Stimulated activated naive B cell treated with anti-CD40 and anti-IgM and Interleukin-4, amounts not matched to agents 10 μg/mL and 1 μg/mL and 100 μg/mL, for 72 hours (primary cell): ENCODE measurements at regions not wholly inside any gene's neighbourhood (a gene's known extent, or its start where the extent isn't known, plus 50 kb on each side); places are given as distances from the start of the nearest gene placed in this dataset.
A peak's percentile ranks its signal among the peaks of the same experiment; 100 is the strongest.

Source experiments
- ATAC-seq, 2 donors: fragments of 150-1000 bp; cut with Tn5 transposase; replicated peaks; 2 replicates each; pipeline ENCODE4 v1.10.0; 2021; ENCODE audit warnings: moderate library complexity in 1 of 2
- DNase-seq: peaks from one replicate; pipeline ENCODE4 v3.0.0; 2021
- H3K27ac Mint-ChIP-seq: one replicate; pipeline ENCODE4 v1.8.0; 2022; ENCODE audit warnings: mild to moderate bottlenecking, mixed read lengths
- H3K27me3 Mint-ChIP-seq, 2 donors: one replicate each; pipeline ENCODE4 v1.8.0; 2022; ENCODE audit warnings: mixed read lengths in 2 of 2
- H3K36me3 Mint-ChIP-seq, 2 donors: one replicate each; pipeline ENCODE4 v1.8.0; 2022; ENCODE audit warnings: mixed read lengths in 2 of 2, mild to moderate bottlenecking in 1 of 2
- H3K4me1 Mint-ChIP-seq, 2 donors: one replicate each; pipeline ENCODE4 v1.8.0; 2022; ENCODE audit warnings: mixed read lengths in 2 of 2, mild to moderate bottlenecking in 1 of 2
- H3K4me3 Mint-ChIP-seq, 2 donors: one replicate each; pipeline ENCODE4 v1.8.0; 2022; ENCODE audit warnings: mild to moderate bottlenecking in 2 of 2, mixed read lengths in 2 of 2, moderate library complexity in 1 of 2
- H3K9me3 Mint-ChIP-seq, 2 donors: one replicate each; pipeline ENCODE4 v1.8.0; 2022; ENCODE audit warnings: mixed read lengths in 2 of 2, mild to moderate bottlenecking in 1 of 2

DNA sequence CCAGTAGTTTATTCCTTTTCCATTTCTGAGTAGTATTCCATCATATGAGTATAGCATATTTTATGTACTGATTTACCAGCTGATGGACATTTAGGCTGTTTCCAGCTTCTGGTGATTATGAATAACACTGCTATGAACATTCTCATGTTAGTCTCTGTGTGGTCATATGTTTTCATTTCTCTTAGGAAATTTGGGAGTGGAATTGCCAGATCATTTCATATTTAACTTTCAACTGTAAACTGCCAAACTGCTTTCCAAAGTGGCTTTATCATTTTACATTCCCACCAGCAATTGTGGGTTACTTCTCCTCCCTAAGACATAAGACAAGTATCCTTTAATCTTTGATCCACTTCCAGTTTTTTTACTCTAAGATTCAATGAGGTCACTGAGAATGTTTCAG, 85.7 kb upstream of the RALGPS2 start:
- Mint-ChIP-seq H3K27ac (no peak overlapping the region), H3K4me1 (peaks cover 31 to 63% of the 10 kb centered on the region in 2 donors), H3K4me3 (no peak overlapping the region), H3K36me3 (no peaks in the 10 kb centered on the region), H3K9me3 (no peaks in the 10 kb centered on the region), H3K27me3 (no peaks in the 10 kb centered on the region)
- DNase-seq = no peak
- no peak for ATAC-seq

DNA sequence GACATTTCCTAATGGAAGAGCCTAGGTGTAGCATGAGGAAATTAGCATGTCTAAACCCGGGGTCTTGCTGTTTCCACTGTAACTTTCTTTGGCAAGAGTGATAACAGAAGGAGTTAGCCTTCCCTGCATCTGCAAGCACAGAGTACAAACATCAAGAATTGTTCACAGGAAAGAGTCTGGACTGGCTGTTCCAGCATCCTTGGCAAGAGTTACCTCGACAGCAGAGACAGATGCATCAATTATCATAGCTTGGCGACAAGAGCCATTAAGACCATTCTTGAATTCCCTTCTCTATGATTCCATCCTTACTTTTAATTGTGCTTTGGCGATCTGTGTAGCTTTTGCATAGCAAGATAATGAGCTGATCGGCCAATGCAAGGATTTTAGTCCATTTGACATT, 82.8 kb upstream of the RALGPS2 start:
- Mint-ChIP-seq H3K4me1 (peaks cover 35 to 62% of the 10 kb centered on the region in 2 donors), H3K36me3 (no peaks in the 10 kb centered on the region), H3K27me3 (no peaks in the 10 kb centered on the region), H3K4me3 (no peak overlapping the region), H3K9me3 (no peaks in the 10 kb centered on the region), H3K27ac (no peak overlapping the region)
- ATAC-seq = no peak
- DNase-seq = no peak

DNA sequence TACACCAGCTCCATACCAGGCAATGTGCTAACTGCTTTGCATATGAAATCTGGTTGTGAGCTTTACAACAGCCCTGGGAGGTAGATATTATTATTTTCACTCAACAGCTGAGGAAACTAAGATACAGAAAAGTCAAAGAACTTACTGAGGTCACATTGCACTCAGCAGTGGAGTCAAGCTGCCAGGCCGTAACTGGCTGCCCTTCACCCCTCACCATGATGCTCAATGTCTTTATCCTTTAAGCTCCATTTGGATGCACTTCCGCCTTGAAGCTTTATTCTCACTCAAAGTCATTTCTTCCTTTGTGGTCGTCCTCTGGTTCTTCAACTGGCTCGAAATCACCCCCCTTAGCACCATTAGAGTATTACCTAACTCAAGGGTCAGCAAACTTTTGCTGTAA, 81.7 kb upstream of the RALGPS2 start:
- no peak overlapping the region for H3K4me3 Mint-ChIP-seq

DNA sequence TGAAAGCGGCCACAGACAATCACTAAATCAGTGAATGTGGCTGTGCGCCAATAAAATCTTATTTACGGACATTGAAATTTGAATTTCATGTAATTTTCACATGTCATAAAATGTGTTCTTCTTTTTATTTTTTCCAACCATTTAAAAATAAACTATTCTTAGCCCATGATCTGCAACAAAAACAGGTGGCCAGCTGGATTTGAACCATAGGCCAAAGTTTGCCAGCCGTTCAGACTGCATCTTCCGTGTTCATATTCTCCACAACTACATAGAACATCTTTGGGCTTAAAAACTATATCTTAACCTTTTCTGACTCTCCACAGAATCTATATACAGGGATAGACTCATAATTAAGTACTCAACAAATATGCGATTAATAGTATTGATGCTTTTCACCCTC, 81.2 kb upstream of the RALGPS2 start:
- Mint-ChIP-seq H3K27ac (no peak overlapping the region), H3K9me3 (no peaks in the 10 kb centered on the region), H3K4me1 (peaks cover 29 to 55% of the 10 kb centered on the region in 2 donors), H3K36me3 (no peaks in the 10 kb centered on the region), H3K4me3 (no peak overlapping the region), H3K27me3 (no peaks in the 10 kb centered on the region)
- DNase-seq (no peak), ATAC-seq (no peak)

More for the DNA sequence above, 81.7 kb upstream of the RALGPS2 start:
- no peak for DNase-seq
- Mint-ChIP-seq H3K27ac (no peak overlapping the region), H3K27me3 (no peaks in the 10 kb centered on the region), H3K9me3 (no peaks in the 10 kb centered on the region), H3K4me1 (peaks cover 33 to 60% of the 10 kb centered on the region in 2 donors), H3K36me3 (no peaks in the 10 kb centered on the region)
- ATAC-seq = no peak

DNA sequence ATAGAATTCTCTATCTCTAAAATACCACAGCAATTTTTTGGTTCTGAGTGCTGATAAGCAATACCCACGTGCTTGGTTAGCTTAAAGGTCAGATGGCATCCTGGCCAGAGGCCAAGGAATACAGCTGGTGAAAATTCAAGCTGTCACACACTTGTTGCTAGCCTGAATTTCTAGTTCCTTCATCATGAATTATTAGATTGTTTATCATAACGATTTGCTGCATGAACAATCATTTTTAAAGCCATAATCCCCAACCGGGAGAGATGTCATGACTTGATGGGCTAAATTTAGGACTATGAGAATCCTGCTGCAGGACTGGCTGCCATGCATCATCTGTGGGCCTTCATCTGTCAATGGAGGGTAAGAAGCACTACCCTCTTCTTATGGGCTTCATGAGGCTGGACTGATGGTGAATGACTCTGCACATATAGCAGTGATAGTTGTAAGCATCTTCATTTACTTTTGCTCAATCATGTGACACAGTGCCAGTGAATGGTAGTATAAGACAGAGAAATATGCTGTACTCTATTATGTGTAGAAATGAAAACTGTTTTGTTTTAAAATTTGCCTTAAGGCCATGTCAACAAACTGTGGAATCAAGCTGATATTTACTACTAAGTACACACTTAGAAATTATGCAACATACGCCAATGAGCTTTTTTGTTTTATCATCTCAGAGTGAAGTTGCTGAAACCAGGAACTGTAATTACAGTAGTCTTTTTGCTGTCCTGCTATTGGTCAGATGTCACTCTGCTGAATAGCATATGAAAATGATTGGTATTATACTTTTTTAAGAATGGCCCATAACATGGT, 80.5 kb upstream of the RALGPS2 start:
- no peak for DNase-seq
- Mint-ChIP-seq H3K9me3 (no peaks in the 10 kb centered on the region), H3K4me3 (no peak overlapping the region), H3K27ac (no peak overlapping the region), H3K27me3 (no peaks in the 10 kb centered on the region), H3K4me1 (peaks cover 25 to 52% of the 10 kb centered on the region in 2 donors), H3K36me3 (no peaks in the 10 kb centered on the region)
- no peak for ATAC-seq

DNA sequence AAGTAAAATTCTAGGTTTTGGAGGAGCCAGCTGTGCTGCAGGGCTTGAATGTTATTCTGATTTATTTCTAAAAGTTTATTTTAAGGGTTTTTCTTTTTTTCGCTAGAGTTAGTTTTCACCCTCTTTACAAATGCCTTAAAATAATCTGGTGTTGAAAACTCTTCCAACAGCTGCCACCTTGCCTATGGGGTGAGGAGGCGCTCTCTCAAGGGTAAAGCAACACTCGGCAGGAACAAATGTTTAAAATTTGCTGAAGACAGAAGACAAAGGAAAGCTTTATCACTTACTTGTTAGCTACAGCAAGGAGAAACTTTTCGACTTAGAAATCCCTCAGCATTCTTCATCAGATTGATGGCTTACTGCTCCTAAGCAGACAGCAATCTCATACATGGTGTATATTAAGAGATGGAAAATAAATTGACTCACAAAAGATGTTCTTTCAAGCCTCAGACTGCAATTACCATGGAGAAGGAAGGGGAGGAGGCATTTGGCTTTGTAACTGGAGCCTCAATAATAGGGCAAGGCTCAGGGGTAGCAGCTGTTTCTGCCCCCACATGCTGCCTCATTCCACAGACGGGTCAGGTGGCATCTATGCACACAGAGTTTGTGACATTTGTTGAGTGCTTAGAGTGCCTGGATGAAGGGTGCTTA, 79.8 kb upstream of the RALGPS2 start:
- no peaks in the 10 kb centered on the region for H3K9me3 Mint-ChIP-seq
- ATAC-seq (no peak), DNase-seq (no peak)
- H3K4me1 Mint-ChIP-seq = peaks cover 29 to 55% of the 10 kb centered on the region in 2 donors
- no peaks in the 10 kb centered on the region for H3K36me3 Mint-ChIP-seq
- no peak overlapping the region for H3K4me3 Mint-ChIP-seq
- H3K27ac Mint-ChIP-seq = no peak overlapping the region
- no peaks in the 10 kb centered on the region for H3K27me3 Mint-ChIP-seq

DNA sequence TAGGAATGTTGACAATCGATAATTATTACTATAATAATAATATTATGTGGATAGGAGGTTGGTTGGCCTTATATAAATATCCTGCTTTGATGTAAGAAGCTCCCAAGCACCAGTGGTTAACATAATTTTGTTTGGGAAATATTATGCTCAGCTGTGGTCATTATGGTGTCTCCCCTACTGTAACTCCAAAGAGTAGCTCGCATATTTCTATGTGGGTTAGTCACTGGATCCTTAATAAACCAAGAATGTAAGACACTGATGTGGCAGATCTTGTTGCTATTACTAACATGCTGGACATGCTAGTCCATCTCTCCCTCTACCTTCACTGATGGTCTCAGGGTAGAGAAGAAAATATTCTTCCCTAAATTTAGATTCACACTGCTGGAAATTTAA, 79.2 kb upstream of the RALGPS2 start:
- DNase-seq (no peak), ATAC-seq (no peak)
- Mint-ChIP-seq H3K4me3 (no peak overlapping the region), H3K9me3 (no peaks in the 10 kb centered on the region), H3K27ac (no peak overlapping the region), H3K4me1 (peaks cover 33 to 60% of the 10 kb centered on the region in 2 donors), H3K27me3 (no peaks in the 10 kb centered on the region), H3K36me3 (no peaks in the 10 kb centered on the region)

DNA sequence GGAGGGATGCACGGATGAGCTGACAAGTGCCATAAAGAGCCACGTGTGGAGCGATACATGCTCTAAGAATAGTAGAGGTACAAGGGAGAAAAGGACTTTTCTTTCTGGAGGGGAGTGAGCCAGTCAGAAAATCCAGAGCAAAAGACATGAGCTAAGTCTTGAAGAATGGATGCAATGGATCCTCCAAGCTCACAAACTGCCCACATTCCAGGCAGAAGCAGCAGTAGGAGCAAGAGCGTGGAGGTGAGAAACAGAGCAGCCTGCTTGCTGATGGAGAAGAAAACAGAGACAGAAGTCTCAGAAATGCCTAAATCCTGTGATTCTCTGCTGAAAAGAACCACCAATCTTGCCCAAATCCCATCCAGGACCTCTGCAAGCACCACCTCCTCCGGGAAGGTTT, 78.2 kb upstream of the RALGPS2 start:
- H3K4me3 Mint-ChIP-seq = no peak overlapping the region
- ATAC-seq (no peak), DNase-seq (no peak)
- H3K27ac Mint-ChIP-seq = no peak overlapping the region
- no peaks in the 10 kb centered on the region for H3K9me3 Mint-ChIP-seq
- H3K36me3 Mint-ChIP-seq = no peaks in the 10 kb centered on the region
- no peaks in the 10 kb centered on the region for H3K27me3 Mint-ChIP-seq
- peaks cover 34 to 65% of the 10 kb centered on the region in 2 donors for H3K4me1 Mint-ChIP-seq

DNA sequence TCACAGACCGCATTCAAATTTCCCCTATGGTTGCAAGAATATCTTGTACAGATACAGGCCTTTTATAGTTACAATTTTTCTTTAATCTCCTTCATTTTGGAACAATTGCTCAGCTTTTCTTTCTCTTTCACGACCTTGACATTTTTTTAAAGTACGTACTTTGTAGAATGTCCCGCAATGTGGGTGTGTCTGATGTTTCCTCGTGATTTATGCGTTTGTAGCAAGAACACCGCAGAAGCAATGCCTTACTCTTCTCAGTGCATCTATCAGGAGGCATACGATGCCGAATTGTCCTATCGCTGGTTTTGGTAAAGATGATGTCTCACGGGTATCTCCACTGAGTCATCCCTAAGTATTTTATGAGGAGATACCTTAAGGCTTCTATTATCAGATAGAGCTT, 76.9 kb upstream of the RALGPS2 start:
- Mint-ChIP-seq H3K27me3 (no peaks in the 10 kb centered on the region), H3K27ac (no peak overlapping the region)

DNA sequence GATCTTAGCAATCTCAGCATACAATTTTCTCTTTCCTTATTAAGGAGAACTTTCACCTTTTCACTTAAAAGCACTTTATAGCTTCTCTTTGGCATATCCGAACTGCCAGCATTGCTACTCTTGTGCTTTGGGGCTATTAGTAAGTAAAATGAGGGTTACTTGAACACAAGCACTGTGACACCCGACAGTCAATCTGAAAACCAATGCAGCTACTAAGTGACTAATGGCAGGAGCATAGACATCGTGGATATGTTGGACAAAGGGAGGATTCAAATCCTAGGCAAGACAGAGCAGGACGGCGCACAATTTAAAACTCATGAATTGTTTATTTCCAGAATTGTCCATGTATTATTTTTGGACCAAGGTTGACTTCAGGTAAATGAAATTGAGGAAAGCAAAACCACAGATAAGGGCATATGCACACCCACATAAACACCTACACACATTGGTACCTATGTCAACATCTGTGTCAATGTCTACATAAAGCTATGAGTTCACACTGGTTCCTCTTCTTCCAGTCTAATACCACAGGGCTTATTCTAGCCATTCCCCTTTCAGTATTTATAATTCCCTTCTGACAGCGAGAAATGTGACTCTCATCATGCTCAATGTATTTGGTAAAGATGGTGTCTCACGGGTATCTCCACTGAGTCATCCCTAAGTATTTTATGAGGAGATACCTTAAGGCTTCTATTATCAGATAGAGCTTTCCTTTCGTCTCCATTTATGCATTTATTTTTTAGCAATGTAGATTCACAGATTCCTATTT, 75.3 kb upstream of the RALGPS2 start:
- H3K27me3 Mint-ChIP-seq = no peaks in the 10 kb centered on the region
- ATAC-seq = peak; percentile 50 to 53

More for the DNA sequence above, 76.9 kb upstream of the RALGPS2 start:
- ATAC-seq (no peak), DNase-seq (no peak)
- no peak overlapping the region for H3K4me3 Mint-ChIP-seq
- H3K4me1 Mint-ChIP-seq = peaks cover 31 to 65% of the 10 kb centered on the region in 2 donors
- H3K9me3 Mint-ChIP-seq = no peaks in the 10 kb centered on the region
- H3K36me3 Mint-ChIP-seq = no peaks in the 10 kb centered on the region

DNA sequence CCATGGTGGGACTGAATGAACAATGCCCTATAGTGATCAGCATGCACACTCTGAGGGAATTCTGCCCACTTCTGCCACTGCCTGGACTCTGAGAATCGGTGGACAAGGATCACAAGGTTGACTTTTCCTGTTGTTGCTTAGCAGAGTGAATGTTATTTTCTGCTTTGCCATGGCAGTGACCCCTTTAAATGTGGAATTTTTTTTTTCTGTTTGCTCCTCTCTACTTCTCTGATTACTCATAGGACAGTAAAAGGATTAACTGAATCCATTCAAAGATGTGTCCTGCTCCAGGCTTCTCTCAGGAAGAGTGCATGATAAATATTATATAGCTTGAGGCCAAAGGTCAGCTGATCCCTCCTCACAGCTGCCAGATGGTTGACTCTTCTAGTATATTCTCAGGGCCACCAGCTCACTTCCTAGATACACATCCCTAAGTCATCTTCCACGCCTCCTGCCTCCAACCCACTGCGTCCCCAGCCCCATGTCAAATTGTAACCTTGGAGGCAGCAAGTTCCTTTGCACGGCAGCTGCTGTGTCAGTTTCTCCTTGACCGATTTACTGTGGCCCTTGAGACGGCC, 74.0 kb upstream of the RALGPS2 start:
- no peak for ATAC-seq
- no peaks in the 10 kb centered on the region for H3K27me3 Mint-ChIP-seq
- no peak for DNase-seq
- H3K4me1 Mint-ChIP-seq = peaks cover 30 to 61% of the 10 kb centered on the region in 2 donors
- no peaks in the 10 kb centered on the region for H3K36me3 Mint-ChIP-seq
- no peaks in the 10 kb centered on the region for H3K9me3 Mint-ChIP-seq
- H3K27ac Mint-ChIP-seq = peak overlapping the region; percentile 39
- H3K4me3 Mint-ChIP-seq = no peak overlapping the region

More for the DNA sequence above, 75.3 kb upstream of the RALGPS2 start:
- Mint-ChIP-seq H3K4me1 (peaks cover 29 to 60% of the 10 kb centered on the region in 2 donors), H3K9me3 (no peaks in the 10 kb centered on the region), H3K27ac (no peak overlapping the region), H3K4me3 (no peak overlapping the region), H3K36me3 (no peaks in the 10 kb centered on the region)
- no peak for DNase-seq

DNA sequence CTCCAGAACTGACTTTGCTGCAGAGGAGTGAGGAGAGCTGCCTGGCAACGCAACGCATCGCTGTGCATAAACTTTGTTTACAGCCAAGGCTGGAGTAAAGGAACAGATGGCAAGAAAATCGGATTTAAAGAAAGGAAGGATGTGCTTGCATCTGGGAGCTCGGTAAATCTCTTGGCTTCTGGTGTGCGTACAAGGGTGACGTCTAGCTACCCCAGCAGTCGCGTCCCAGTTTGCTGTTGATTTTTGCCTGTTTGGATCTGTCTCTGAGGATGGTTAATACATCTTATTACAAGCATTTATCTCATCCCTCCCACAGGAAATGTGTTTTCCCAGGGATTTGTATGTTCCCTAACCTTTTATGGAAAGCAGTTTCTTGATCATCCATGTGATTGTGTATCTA, 73.3 kb upstream of the RALGPS2 start:
- Mint-ChIP-seq H3K4me1 (peaks cover 26 to 57% of the 10 kb centered on the region in 2 donors), H3K27me3 (no peaks in the 10 kb centered on the region), H3K9me3 (no peaks in the 10 kb centered on the region), H3K36me3 (no peaks in the 10 kb centered on the region), H3K27ac (no peak overlapping the region), H3K4me3 (no peak overlapping the region)
- ATAC-seq (no peak), DNase-seq (no peak)

DNA sequence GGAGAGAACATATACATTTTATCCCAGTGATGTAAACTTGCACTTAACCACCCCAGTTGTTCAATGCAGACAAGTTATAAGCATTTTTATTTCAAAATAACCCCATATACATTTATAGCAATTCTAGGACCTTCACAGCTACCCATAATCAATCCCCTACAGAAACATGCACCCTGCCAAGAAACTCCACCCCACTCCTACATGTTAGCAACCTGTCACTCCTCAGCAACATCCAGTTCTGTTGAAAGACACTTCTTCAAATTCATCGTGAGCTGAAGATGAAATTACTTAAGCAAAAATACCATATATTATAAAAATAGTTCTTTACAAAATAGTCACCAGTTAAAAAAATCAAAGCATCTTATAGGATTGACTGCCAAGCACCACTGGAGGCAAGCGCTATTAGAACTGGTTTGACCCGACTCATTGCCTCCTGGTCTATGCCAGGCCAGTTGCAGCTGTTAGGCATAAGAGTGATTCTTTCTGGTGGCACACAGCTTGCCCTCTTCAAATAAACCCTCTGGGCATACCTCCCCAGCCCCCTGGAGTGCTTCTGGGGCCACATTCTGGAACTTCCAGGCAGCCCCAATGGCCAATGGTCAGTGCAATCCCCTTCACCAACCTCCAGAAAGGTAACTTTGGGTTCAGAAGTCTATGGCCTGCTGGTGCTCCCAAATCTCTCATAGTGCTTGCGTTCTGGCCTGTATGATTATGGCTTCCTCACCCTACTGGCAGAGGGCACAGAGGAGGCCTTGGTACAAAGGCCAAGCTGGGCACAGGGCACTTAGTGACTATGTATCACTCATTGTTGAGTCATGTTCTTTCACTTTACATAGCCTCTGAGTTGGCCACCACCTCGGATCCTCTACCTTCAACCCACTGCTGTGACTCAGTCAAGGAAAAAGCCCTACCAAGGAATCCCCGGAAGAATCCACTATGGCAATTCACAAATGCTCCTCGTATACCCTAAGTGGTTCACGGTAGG, 72.2 kb upstream of the RALGPS2 start:
- H3K27me3 Mint-ChIP-seq = no peaks in the 10 kb centered on the region
- H3K4me3 Mint-ChIP-seq = no peak overlapping the region
- ATAC-seq = no peak
- no peaks in the 10 kb centered on the region for H3K9me3 Mint-ChIP-seq
- H3K27ac Mint-ChIP-seq = no peak overlapping the region
- DNase-seq = no peak
- no peaks in the 10 kb centered on the region for H3K36me3 Mint-ChIP-seq
- peaks cover 28 to 58% of the 10 kb centered on the region in 2 donors for H3K4me1 Mint-ChIP-seq
